RPMI7951 (cell line): ENCODE measurements at regions not wholly inside any gene's neighbourhood (a gene's known extent, or its start where the extent isn't known, plus 50 kb on each side); places are given as distances from the start of the nearest gene placed in this dataset.
"Not testable (repeated sequence)": the region's sequence is repeated elsewhere in the genome, so short reads cannot be mapped to it uniquely, and the experiment has no call there.

Source experiments
- DNase-seq: peaks from one replicate; pipeline ENCODE4 v3.0.0-alpha.2; 2012; ENCODE audit warnings: low read depth

DNA sequence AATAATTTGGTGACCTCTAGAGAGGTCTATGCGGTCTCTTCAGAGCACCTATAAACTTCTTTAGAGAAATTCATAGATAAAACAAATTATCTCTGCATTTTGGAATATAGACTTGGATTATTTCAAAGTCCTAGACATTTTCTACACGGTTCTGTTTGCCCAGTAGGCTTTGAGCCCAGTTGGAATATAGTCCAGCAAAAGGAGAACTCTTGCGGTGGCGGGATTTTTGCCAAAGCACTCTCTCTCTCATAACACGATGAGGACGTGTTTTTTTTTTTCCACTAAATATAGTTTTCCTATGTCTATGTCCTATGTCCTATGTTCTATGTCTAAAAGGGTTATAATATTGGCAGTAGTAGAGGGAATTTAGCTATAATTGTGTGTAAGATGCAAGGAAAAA, 164.9 kb upstream of the AGR3 start:
- DNase-seq = no peak

DNA sequence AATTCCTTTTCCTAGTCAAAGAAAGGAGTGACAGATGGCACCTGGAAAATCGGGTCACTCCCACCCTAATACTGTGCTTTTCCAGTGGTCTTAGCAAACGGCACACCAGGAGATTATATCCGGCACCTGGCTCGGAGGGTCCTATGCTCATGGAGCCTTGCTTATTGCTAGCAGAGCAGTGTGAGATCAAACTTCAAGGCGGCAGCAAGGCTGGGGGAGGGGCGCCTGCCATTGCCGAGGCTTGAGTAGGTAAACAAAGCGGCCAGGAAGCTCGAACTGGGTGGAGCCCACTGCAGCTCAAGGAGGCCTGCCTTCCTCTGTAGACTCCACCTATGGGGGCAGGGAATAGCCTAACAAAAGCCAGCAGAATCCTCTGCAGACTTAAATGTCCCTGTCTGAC, 171.4 kb upstream of the AGR3 start:
- DNase-seq = not testable (repeated sequence)

DNA sequence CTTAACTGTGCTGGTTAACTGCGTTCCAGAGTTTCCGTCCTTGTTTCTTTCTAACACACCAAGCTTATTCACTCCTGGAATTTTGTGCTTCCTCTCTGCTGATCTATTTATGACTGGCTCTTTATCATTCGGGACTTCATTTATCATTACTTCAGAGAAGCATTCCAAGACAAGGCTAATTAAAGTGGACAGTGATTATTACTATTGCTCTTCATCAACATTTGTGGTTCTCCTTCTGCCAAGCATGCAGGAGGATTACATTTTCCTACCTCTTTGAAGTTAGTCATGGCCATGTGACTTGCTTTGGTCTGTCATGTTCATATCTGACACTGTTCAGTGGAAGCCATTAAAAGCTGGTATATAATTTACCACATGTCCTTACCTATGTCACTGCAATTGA, 172.4 kb upstream of the AGR3 start:
- peak; percentile 19 for DNase-seq

DNA sequence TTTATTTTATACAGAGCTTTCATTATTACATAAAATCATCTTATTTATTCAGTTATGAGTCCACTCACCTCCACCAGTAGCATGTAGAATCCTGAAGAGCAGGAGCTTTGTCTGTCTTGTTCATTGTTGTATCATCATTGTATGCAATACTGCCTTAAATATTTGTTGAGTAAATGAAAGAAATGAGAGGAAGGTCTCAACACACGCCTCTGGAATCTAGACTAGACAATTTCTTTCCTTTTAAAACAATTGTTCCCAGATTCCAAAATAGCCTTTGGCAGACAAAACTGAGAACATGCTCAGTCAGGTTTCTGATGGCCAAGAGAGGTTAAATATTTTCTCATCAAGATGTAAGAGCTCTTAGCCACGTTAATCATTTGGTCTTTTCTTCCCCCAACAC, 173.1 kb upstream of the AGR3 start:
- DNase-seq = no peak

DNA sequence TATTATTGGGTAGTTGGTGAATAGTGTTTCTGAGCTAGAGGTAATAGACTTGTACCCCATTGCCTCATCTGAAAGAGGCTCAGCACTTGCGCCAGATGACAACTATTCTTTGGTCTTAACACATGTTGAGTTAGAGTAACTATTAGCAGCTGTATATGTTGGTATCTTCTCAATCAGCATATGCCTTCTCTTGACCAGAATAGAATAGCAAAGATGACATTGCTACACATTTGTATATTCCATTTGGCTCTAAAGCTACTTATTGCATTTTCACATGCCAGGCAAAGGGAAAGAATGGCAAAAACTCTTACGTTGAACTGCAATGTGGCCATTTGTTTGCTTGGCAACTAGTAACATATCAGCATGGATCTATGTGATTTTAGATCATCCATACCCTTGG, 173.8 kb upstream of the AGR3 start:
- DNase-seq = no peak

DNA sequence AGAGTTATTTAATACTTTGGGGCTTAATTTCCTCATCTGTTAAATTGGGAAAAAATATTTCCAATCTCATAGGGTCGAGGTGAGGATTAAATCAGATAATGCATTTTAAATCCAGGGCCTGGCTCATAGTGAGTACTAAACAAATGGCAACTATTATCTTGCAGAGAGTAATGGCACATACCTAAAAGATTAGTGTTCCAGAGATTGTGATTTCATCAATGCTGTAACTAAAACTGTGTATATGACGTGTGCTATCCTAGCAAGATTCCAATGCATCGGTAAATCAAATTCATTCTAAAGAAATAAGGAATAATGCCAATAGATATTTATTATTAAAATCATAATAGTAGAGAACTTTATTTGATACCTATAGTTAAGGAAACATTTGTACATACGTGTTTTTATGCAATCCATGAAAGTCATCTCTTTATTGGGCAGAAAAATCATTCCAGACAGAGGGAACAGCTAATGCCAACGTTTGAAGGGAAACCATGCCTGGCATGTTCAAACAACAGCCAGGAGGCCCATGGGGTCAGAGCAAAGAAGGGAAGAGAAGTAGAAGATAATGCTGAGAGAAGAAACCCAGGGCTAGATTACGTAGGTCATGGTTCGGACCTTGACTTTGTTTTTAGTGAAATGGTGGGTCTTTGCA, 174.8 kb upstream of the AGR3 start:
- peak; percentile 59 for DNase-seq

DNA sequence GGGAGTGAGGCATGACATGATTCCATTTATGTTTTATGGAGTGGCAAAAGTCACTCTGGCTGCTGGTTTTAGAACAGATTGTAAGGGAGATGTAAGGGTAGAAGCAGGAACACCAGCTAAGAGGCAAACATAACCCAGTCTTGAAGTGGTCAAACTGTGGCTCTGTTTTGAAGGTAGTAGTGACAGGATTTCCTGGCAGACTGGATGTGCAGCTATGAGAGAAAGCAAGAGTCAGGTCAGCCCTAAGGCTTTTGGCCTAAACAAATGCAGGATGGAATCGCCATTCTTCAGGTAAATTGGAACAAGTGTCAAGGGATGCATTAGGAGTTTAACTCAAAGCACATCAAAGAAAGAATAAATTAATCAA, 175.3 kb upstream of the AGR3 start:
- no peak for DNase-seq

DNA sequence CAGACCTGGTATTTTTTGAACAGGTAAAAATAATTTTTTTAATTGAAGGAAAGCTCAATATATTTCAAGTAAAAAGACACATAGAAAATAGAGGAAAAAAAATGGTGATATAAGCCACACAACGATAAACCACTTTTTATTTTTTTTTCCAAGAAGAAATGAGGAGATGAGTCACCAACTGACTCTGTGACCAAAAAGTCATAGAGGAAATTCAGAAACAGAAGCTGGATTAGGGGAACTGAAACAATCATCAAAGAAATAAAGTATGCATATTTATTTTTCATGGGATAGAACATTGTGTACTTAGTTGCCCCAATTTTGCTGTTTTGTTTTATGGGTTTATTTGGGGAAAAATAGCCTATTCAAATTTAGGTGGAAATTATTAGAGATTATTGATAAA, 176.8 kb upstream of the AGR3 start:
- peak; percentile 67 for DNase-seq

DNA sequence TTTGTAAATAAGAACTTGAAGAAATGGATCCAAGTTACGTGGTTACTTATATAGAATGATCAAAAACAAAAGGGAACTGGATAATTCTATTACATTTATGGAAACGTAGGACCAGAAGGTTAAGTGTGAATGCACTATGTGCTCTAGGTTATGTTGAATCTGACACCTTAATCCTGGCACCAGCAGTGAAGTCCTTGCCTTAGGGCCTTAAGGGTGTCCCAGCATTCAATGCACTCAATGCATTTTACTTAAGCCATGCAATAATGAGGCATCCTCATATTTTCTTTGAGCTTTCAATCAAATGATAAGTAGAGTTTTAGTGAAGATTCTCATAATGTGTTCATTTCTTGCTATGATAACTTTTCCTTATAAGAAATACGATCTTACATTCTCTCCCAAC, 178.3 kb upstream of the AGR3 start:
- no peak for DNase-seq

DNA sequence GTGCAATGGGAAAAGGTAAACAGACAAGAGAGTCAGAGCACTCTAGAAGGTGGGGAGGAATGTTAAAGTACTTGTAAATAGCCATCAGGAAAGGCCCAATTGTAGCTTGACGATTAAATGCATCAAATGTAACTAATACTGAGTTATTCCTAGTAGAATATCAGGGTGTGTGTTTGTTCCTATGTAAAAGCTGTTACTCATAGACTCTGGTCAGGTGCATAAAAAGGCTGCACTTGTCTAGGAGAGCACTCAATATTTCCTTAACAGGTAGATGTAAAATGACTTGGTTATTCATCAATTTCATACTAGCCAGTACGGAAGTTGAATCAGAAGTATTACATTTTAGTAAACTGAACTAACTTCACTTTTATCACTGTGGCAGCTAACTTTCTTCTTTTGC, 179.7 kb upstream of the AGR3 start:
- DNase-seq = no peak

DNA sequence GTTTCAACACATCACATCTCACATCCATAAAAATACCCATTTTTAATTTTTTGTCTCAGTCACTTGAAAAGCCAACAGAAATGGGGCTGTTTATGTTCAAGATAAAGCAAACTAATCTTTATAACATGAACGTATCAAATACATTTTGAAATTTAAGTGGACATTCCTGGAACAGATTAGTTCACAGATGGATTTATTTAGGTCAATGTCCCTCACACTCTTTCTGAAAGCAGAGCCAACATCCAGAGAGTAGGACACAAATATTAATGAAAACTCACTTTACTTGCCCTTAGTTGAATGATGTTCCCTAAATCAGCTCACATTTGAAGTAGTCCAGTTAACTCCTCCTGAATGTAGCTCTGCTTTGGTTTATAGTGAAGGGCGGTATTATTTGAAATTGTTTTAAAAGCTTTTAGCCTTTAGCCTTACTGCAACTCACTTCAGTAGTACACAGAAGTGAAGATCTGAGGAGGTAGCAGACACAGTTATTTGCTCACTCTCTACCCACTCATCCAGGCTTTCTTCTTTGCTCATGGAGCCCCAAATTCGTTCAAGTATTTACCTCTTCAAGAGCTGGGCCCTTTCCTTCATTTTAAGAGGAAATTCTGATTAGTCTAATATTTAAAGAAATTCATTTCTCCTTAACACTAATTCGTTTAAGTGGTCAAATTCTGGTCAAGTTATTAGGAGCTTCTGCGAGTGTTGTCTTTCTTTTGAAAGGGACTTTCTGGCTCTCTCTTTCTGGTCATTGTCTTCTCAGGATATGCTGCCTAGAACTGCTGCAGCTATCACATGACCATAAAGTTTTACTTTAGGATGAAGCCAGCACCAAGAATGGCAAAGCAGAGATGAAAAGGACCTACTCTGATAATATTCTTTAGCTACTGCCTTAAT, 180.6 kb upstream of the AGR3 start:
- no peak for DNase-seq

DNA sequence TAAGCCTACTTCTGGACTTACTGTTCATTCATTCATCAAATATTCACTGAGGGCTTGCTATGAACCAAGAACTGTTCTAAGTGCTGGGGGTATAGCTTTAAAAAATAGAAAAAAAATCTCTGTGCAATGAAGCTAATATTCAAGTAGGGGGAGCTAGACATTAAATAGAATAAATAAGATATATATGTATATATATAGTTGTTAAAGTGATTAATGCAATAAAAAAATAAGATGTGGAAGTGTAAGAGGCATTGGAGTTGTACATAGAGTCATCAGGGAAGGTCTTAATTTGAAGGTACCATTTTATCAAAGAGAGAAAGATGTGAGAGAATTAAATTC, 181.2 kb upstream of the AGR3 start:
- no peak for DNase-seq

DNA sequence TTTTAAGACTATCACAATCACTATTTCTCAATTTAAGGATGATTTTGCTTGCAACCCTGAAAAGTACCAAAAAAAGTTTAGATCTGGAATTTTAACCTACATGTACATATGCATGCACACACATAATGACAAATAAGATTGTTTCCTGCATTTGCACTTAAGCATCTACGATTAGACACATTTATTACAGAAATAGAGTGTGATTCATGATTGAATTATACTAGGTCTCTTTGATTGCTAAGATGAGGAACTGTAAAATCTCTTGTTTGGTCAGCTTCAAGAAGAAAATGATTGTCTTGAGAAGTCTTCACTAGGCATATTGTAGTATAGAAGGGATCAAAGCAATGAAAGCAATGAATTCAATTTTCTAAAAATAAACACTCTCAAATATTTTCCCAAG, 185.9 kb upstream of the AGR3 start:
- DNase-seq = no peak

DNA sequence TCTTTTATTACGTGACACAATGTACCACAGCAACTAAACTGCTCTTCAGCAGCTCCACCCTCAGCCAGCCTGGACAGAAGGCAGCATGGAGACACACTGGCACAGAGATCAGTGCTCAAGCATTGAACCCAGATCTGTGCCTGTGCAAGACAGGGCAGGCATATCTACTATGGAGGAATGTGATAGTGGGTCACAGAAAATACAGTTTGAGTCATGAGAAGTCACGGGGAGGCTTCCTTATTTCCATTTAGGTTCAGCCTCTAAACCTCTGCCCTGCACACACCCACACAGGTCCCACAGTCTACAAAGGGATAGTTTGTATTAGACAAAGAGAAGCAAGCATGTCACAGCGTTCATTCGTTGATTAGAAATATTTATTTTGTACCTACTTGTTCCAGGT, 187.4 kb upstream of the AGR3 start:
- no peak for DNase-seq

DNA sequence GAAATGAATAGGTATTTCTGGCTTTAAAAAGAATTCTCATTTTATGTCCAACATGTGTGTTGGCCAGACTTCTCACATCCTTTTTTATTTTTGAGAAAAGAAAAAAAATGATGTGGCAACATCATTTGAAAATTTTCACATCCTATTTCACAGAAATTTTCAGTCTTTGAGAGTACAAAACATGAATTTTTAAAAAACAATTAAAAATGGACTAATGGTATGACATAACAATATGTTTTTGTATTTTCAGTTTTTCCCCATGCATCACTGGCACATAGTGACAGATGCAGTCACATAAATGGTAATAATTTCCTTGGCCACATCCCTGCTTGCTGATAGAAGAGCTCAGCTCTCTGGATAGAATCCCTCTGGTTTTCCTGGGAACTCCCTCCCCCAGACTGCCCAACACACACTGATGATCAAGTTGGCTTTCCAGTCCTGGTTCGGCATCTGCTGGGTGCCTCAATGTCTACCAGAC, 188.5 kb upstream of the AGR3 start:
- DNase-seq = no peak

DNA sequence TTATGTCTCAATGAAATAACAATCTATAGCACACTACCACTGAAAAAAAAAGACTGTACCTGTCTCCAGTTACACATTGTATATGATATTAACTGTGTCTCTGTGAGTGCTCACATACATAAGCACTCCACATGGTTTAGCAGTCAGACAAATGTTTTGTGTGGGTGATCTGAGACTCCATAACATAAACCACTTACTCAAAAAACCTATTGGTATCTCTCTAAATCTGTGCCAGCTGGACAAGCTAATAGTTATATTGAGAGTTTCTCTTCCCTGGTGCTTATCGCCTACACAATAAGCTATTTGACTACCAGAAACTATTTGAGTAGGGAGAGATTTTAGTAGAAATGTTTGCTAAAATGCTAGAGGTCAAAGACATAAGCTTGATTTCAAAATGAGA, 190.1 kb upstream of the AGR3 start:
- DNase-seq = no peak

DNA sequence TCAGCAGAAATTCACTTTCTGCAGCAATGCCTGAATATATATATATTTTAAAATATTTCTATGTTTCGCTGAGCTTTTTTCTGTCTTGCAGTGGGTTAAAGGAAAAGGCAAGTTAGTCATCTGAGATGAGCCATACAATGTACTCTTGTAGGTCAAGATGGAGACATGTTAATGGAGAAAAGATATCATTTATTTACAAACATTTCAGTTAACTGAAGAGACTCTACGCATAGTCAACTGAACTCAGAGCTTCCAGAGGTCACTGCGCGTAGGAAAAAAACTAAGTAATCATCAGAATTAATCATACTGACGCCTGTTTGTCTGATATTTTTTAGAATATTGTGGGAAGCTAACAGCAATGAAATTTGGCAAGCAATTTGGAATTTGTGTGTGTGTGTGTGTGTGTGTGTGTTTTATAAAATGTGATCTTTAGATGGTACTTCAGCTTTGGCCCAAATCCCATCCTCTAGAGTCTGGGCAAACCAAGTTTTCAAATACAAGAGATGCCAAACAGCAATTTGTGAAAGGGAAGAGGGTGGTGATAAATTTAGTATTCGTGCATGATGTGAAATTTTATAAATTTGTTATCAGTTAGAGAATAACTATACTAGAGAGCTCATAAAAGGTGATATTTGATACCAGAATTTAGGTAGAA, 193.9 kb upstream of the AGR3 start:
- DNase-seq = no peak

DNA sequence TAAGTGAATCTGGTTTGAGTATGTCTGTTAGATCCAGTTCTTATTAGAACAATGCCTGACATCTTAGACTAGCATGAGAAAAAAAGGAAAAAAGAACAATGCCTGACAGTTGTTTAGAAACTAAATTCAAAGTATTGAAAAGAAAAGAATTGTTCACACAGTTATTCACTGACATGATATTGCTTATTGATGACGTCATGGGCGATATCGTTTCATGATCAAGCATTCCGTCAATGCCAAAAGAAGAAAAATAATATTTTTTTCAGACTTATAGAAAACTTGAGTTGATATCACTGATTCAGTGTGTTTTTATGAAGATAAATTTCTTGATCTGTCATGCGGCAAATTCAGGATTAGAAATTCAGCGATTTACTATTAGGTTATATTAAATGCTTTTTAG, 196.5 kb upstream of the AGR3 start:
- no peak for DNase-seq

DNA sequence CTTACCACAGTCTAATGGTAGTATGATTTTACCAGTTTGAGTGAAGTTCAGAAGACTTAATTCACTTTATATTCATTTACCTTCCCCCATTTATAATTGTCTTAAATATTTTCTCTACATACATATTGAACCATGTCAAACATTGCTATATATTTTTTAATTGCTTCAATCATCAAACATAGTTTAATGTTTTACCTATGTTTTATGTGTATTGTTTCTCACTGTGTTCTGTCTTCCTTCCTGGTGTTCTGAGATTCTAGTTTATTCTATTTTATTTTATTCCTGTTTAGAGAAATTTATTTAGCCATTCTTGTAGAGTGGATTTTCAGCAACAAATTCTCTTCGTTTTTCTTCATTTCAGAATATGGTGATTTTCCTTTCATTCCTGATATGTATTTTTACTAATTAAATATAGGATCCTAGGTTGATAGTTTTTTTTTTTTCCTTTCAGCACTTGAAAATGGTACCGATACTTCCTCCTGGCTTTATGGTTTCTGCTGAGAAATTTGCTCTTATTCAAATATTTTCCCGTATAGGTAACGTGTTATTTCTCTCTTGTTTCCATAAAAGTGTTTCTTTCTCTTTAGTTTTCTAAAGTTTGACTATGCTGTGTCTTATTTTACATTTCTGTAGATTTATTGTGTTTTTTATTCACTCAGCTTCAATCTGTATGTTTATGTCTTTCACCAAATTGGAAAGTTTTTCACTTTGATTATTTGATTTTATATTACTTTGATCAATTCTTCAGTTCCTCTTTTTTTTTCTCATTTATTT, 201.8 kb upstream of the AGR3 start:
- no peak for DNase-seq

DNA sequence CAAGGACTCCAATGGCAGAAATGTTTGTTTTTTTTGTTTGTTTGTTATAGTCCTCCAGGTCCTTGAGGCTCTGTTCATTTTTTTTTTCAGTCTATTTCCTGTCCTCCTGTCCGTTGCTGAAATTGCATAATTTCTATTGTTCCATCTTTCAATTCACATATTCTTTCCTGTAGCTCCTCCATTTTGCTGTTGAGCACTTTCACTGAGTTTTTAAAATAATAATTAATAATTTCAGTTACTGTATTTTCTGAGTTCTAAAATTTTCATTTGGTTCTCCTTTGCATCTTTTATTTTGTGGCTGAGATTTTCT, 202.3 kb upstream of the AGR3 start:
- DNase-seq = no peak

DNA sequence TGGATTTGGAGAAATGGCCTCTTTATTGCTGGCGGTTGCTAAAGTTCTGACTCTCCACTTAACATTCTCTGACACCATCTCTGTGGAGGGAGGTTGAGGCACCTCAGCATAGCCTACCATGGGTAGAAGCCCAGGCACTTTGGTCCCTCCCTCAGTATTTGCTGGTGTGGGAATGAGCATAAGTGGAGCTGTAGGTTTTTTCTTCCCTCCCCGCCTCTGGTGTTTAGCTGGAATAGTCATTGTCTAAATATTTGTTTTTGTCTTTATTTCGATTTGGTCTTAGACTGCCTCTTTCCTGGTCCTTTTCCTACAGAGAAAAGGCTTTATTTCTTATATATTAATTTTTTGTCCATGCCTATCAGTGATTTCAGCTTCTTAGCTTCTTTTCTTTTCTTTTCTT, 203.4 kb upstream of the AGR3 start:
- no peak for DNase-seq

DNA sequence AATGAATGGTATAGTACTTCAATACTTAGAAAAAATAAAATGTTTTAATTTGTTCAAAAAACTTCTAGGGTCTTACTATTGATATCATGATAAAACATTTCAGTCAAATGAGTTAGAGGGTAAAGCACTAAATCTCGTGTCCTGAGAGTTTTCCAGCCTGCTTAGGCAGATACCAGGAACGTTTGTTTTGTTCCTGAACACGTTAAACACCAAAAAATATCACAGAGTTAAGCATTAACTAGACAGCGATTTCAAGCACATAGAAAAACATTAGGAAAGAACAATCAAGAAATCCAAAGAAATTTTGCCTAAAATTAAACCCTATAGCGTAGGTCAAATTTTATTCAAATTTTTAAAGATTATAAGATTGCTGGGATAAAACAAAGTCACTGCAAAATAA, 204.6 kb upstream of the AGR3 start:
- no peak for DNase-seq

DNA sequence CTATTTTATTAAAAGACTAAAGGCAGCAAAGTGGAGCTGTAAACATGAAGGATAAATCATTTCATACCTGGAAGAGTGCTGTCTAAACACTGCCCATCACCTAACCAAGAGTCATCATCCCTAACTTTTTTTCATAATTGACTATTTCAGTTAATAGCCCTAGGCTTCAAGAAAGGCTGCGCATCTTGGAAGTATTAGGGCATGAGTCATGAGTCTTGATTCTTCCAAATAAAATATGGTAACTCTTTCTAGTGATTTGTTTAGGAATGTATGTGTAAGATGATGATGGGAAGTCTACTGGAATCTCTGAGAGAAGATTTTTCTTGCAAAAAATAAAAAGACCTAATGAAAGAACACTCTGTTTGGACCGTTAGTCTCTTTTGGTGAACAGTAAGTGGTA, 207.7 kb upstream of the AHR start:
- peak; percentile 95 for DNase-seq
